H9 (cell line): ENCODE measurements at regions not wholly inside any gene's neighbourhood (a gene's known extent, or its start where the extent isn't known, plus 50 kb on each side); places are given as distances from the start of the nearest gene placed in this dataset.

Experiments
- DNase-seq: peaks from one replicate; pipeline ENCODE4 v3.0.0-alpha.2; 2017
- H2AFZ ChIP-seq: one replicate; pipeline ENCODE4 v1.6.1; 2013; ENCODE audit warnings: mild to moderate bottlenecking, low read length, control low read depth, moderate library complexity
- H2AK5ac ChIP-seq: 2 replicates; pipeline ENCODE4 v1.6.1; 2013; ENCODE audit warnings: low read length, control low read depth, mixed read lengths; ENCODE audit not compliant: insufficient read length
- H2BK120ac ChIP-seq: one replicate; pipeline ENCODE4 v1.6.1; 2013; ENCODE audit warnings: low read depth, mild to moderate bottlenecking, low read length, control low read depth, inconsistent platforms; ENCODE audit not compliant: poor library complexity, severe bottlenecking
- H2BK12ac ChIP-seq: 2 replicates; pipeline ENCODE4 v1.6.1; 2013; ENCODE audit warnings: low read length, control low read depth, mixed read lengths, low read depth; ENCODE audit not compliant: insufficient read length
- H2BK15ac ChIP-seq: 2 replicates; pipeline ENCODE4 v1.6.1; 2013; ENCODE audit warnings: low read depth, low read length, control low read depth
- H2BK20ac ChIP-seq: one replicate; pipeline ENCODE4 v1.6.1; 2013; ENCODE audit warnings: low read depth, mild to moderate bottlenecking, low read length, control low read depth, inconsistent platforms; ENCODE audit not compliant: poor library complexity, severe bottlenecking
- H2BK5ac ChIP-seq: 2 replicates; pipeline ENCODE4 v1.6.1; 2013; ENCODE audit warnings: low read length, control low read depth, mixed read lengths; ENCODE audit not compliant: insufficient read length
- H3K14ac ChIP-seq: 2 replicates; pipeline ENCODE4 v1.6.1; 2013; ENCODE audit warnings: low read length, control low read depth; ENCODE audit not compliant: insufficient read depth
- H3K18ac ChIP-seq: 2 replicates; pipeline ENCODE4 v1.6.1; 2013; ENCODE audit warnings: low read depth, mild to moderate bottlenecking, mixed read lengths, low read length, control low read depth; ENCODE audit not compliant: insufficient read length
- H3K23ac ChIP-seq: 2 replicates; pipeline ENCODE4 v1.6.1; 2013; ENCODE audit warnings: low read length, control low read depth, mixed read lengths, low read depth; ENCODE audit not compliant: insufficient read length
- H3K23me2 ChIP-seq: 2 replicates; pipeline ENCODE4 v1.6.1; 2013; ENCODE audit warnings: low read depth, mild to moderate bottlenecking, mixed read lengths, low read length, control low read depth; ENCODE audit not compliant: insufficient read length, poor library complexity, severe bottlenecking
- H3K27ac ChIP-seq: 2 replicates; pipeline ENCODE4 v1.5.1; 2013; ENCODE audit warnings: low read length, control low read depth, mixed read lengths, low read depth; ENCODE audit not compliant: insufficient read length
- H3K27me3 ChIP-seq: 2 replicates; pipeline ENCODE4 v1.6.1; 2013; ENCODE audit warnings: low read length, control low read depth, inconsistent platforms; ENCODE audit not compliant: insufficient read depth
- H3K4ac ChIP-seq: 2 replicates; pipeline ENCODE4 v1.6.1; 2013; ENCODE audit warnings: low read depth, mild to moderate bottlenecking, control low read depth, inconsistent platforms, low read length, moderate library complexity
- H3K4me1 ChIP-seq: 2 replicates; pipeline ENCODE4 v1.6.1; 2013; ENCODE audit warnings: low read length, control low read depth, inconsistent platforms; ENCODE audit not compliant: insufficient read depth
- H3K4me2 ChIP-seq: 2 replicates; pipeline ENCODE4 v1.6.1; 2013; ENCODE audit warnings: low read length, control low read depth, mixed read lengths; ENCODE audit not compliant: insufficient read length, insufficient read depth
- H3K56ac ChIP-seq: 2 replicates; pipeline ENCODE4 v1.6.1; 2013; ENCODE audit warnings: low read depth, mild to moderate bottlenecking, mixed read lengths, low read length, control low read depth; ENCODE audit not compliant: insufficient read length
- H3K79me1 ChIP-seq: 2 replicates; pipeline ENCODE4 v1.6.1; 2013; ENCODE audit warnings: low read depth, mild to moderate bottlenecking, moderate library complexity, low read length, control low read depth, inconsistent platforms; ENCODE audit not compliant: insufficient read depth, poor library complexity, severe bottlenecking
- H3K79me2 ChIP-seq: 2 replicates; pipeline ENCODE4 v1.6.1; 2013; ENCODE audit warnings: low read length, control low read depth, inconsistent platforms; ENCODE audit not compliant: insufficient read depth
- H3K9ac ChIP-seq: 2 replicates; pipeline ENCODE4 v1.6.1; 2013; ENCODE audit warnings: low read length, control low read depth, mixed read lengths; ENCODE audit not compliant: insufficient read length; ENCODE audit errors: extremely low read depth
- H3K9me3 ChIP-seq: one replicate; pipeline ENCODE4 v1.6.1; 2013; ENCODE audit warnings: low read depth, low read length, inconsistent platforms; ENCODE audit not compliant: control insufficient read depth
- H3T11ph ChIP-seq: one replicate; pipeline ENCODE4 v1.6.1; 2013; ENCODE audit warnings: mild to moderate bottlenecking, low read length, control low read depth, inconsistent platforms
- H4K20me1 ChIP-seq: one replicate; pipeline ENCODE4 v1.6.1; 2013; ENCODE audit not compliant: control insufficient read depth, insufficient read length, insufficient read depth
- H4K5ac ChIP-seq: 2 replicates; pipeline ENCODE4 v1.6.1; 2013; ENCODE audit warnings: low read depth, mild to moderate bottlenecking, mixed read lengths, low read length, control low read depth; ENCODE audit not compliant: insufficient read length
- H4K8ac ChIP-seq: replicated peaks from 2 replicates; pipeline ENCODE4 v1.6.1; 2013; ENCODE audit warnings: low read length, control low read depth, mixed read lengths, low read depth; ENCODE audit not compliant: insufficient read length
- H4K91ac ChIP-seq: 2 replicates; pipeline ENCODE4 v1.6.1; 2013; ENCODE audit warnings: low read depth, mild to moderate bottlenecking, moderate library complexity, mixed read lengths, low read length, control low read depth; ENCODE audit not compliant: insufficient read length
- H3K27ac Mint-ChIP-seq, 3 experiments: 2 replicates in 2 of 3; 3 replicates in 1 of 3; pipeline ENCODE4 v1.8.0; 2020 to 2021; ENCODE audit warnings: mixed read lengths in 3 of 3, mild to moderate bottlenecking in 1 of 3, moderate library complexity in 1 of 3
- H3K27me3 Mint-ChIP-seq: 2 replicates; pipeline ENCODE4 v1.8.0; 2021; ENCODE audit warnings: low read depth, mild to moderate bottlenecking, moderate library complexity, mixed read lengths
- H3K36me3 Mint-ChIP-seq, 3 experiments: 2 replicates in 2 of 3; 3 replicates in 1 of 3; pipeline ENCODE4 v1.8.0; 2020 to 2021; ENCODE audit warnings: low read depth in 3 of 3, mixed read lengths in 3 of 3; ENCODE audit not compliant: insufficient read depth in 1 of 3
- H3K4me1 Mint-ChIP-seq, 2 experiments: 2 replicates each; pipeline ENCODE4 v1.8.0; 2020; ENCODE audit warnings: mixed read lengths in 2 of 2
- H3K4me3 Mint-ChIP-seq, 2 experiments: 2 replicates in 1 of 2; 3 replicates in 1 of 2; pipeline ENCODE4 v1.8.0; 2020 to 2021; ENCODE audit warnings: mild to moderate bottlenecking in 2 of 2, mixed read lengths in 2 of 2, moderate library complexity in 1 of 2
- H3K9me3 Mint-ChIP-seq, 2 experiments: 2 replicates in 1 of 2; 3 replicates in 1 of 2; pipeline ENCODE4 v1.8.0; 2020; ENCODE audit warnings: mild to moderate bottlenecking in 2 of 2, mixed read lengths in 2 of 2, moderate library complexity in 1 of 2
- CTCF ChIP-seq: fragments of 200-600 bp; sonication (generic); conservative IDR thresholded peaks from 3 replicates; pipeline ENCODE4 v1.8.0; 2021; ENCODE audit warnings: antibody characterized with exemption, mild to moderate bottlenecking
- WGBS: extraction: QIAGEN DNeasy Blood & Tissue Kit; methylation state at CpG from one replicate; pipeline ENCODE4 v1.1.7; 2013; ENCODE audit warnings: missing lambda C conversion rate, low lambda C conversion rate, mixed read lengths; ENCODE audit not compliant: insufficient read length; ENCODE audit errors: extremely low coverage; 5-methylcytosine and 5-hydroxymethylcytosine counted together

- H3K27ac ChIP-seq, result no peak overlapping the region
- no peak overlapping the region for H3K4me3 Mint-ChIP-seq
- H3K27me3 Mint-ChIP-seq, result no peaks in the 10 kb centered on the region
These were observed 59.8 kb upstream of the PDE5A start for GRCh38 chr4:119688446-119688845.

More at GRCh38 chr4:119688446-119688845, 59.8 kb upstream of the PDE5A start:
- peaks cover 3% of the 10 kb centered on the region; the same call in 1 of the 2 replicates for H3K4me1 ChIP-seq
- Mint-ChIP-seq H3K4me1 (peaks cover 3 to 8% of the 10 kb centered on the region in 2 experiments), H3K9me3 (peaks cover 12 to 22% of the 10 kb centered on the region in 2 experiments), H3K36me3 (peaks cover 12 to 15% (median 14%) of the 10 kb centered on the region in 3 experiments; a peak in 6 of 7 replicates), H3K27ac (no peak overlapping the region)
- H2BK5ac ChIP-seq, result no peak overlapping the region
- no peak overlapping the region for H3K4ac ChIP-seq
- no peak overlapping the region for H3T11ph ChIP-seq
- H2BK20ac ChIP-seq, result no peak overlapping the region
- H4K8ac ChIP-seq, result no peak overlapping the region
- H2BK12ac ChIP-seq, result no peak overlapping the region
- no peak overlapping the region for H3K18ac ChIP-seq
- H3K23ac ChIP-seq, result no peak overlapping the region
- H3K9me3 ChIP-seq, result no peaks in the 10 kb centered on the region
- no peak overlapping the region for H2BK15ac ChIP-seq
- H3K14ac ChIP-seq, result no peak overlapping the region
- no peak for DNase-seq
- WGBS, result no CpG with 5 or more reads among the region's 1 CpG
- H3K56ac ChIP-seq, result no peak overlapping the region
- H3K23me2 ChIP-seq, result no peaks in the 10 kb centered on the region
- H4K20me1 ChIP-seq, result no peaks in the 10 kb centered on the region
- H2AK5ac ChIP-seq, result no peak overlapping the region
- no peak overlapping the region for H3K9ac ChIP-seq
- H2AFZ ChIP-seq, result no peak overlapping the region
- H3K27me3 ChIP-seq, result no peaks in the 10 kb centered on the region
- no peak overlapping the region for H2BK120ac ChIP-seq
- TF ChIP-seq CTCF, result no peak
- no peak overlapping the region for H4K5ac ChIP-seq
- no peaks in the 10 kb centered on the region for H3K79me1 ChIP-seq
- H3K4me2 ChIP-seq, result no peak overlapping the region
- H4K91ac ChIP-seq, result no peak overlapping the region
- no peaks in the 10 kb centered on the region for H3K79me2 ChIP-seq
